ENCODE measurements at regions not wholly inside any gene's neighbourhood (a gene's known extent, or its start where the extent isn't known, plus 50 kb on each side); places are given as distances from the start of the nearest gene placed in this dataset.
"Not testable (repeated sequence)": the region's sequence is repeated elsewhere in the genome, so short reads cannot be mapped to it uniquely, and the experiment has no call there.

- H3K4me3 ChIP-seq; H3K27ac ChIP-seq; intact Hi-C loops (cut with DNase I; ENCODE audit: low total_unique reads); H3K27me3 ChIP-seq; H3K36me3 ChIP-seq; H3K4me1 ChIP-seq; DNase-seq; H3K9me3 ChIP-seq: not testable (repeated sequence)
Observed at GRCh38 chr16:18263046-18263445, 73.5 kb downstream of the NPIPA8 start.

GRCh38 chr16:18261848-18262247, 74.7 kb downstream of the NPIPA8 start:
- DNase-seq; H3K27ac ChIP-seq; H3K36me3 ChIP-seq; H3K4me1 ChIP-seq; H3K4me3 ChIP-seq; H3K9me3 ChIP-seq; intact Hi-C loops (cut with DNase I; ENCODE audit: low total_unique reads); H3K27me3 ChIP-seq: not testable (repeated sequence)

GRCh38 chr16:18259496-18260176, 76.9 kb downstream of the NPIPA8 start:
- intact Hi-C loops (cut with DNase I; ENCODE audit: low total_unique reads); H3K27me3 ChIP-seq; DNase-seq; H3K9me3 ChIP-seq; H3K27ac ChIP-seq; H3K36me3 ChIP-seq; H3K4me3 ChIP-seq; H3K4me1 ChIP-seq: not testable (repeated sequence)

GRCh38 chr16:18252943-18253342, 83.6 kb downstream of the NPIPA8 start:
- H3K36me3 ChIP-seq; H3K4me1 ChIP-seq; H3K4me3 ChIP-seq; DNase-seq; H3K27ac ChIP-seq; intact Hi-C loops (cut with DNase I; ENCODE audit: low total_unique reads); H3K27me3 ChIP-seq; H3K9me3 ChIP-seq: not testable (repeated sequence)

- DNase-seq; H3K27ac ChIP-seq; H3K27me3 ChIP-seq; H3K4me3 ChIP-seq; intact Hi-C loops (cut with DNase I; ENCODE audit: low total_unique reads); H3K9me3 ChIP-seq; H3K36me3 ChIP-seq; H3K4me1 ChIP-seq: not testable (repeated sequence)
Observed at GRCh38 chr16:18230505-18230904, 106.0 kb downstream of the NPIPA8 start.

GRCh38 chr16:18222054-18223009, 114.2 kb downstream of the NPIPA8 start:
- H3K27ac ChIP-seq; intact Hi-C loops (cut with DNase I; ENCODE audit: low total_unique reads); H3K27me3 ChIP-seq; H3K9me3 ChIP-seq; H3K36me3 ChIP-seq; H3K4me3 ChIP-seq; H3K4me1 ChIP-seq; DNase-seq: not testable (repeated sequence)

GRCh38 chr16:18217741-18218140, 118.8 kb downstream of the NPIPA8 start:
- intact Hi-C loops (cut with DNase I; ENCODE audit: low total_unique reads); H3K4me1 ChIP-seq; H3K4me3 ChIP-seq: not testable (repeated sequence)

GRCh38 chr16:18216814-18217213, 119.7 kb downstream of the NPIPA8 start:
- H3K36me3 ChIP-seq; DNase-seq; H3K27me3 ChIP-seq; H3K4me3 ChIP-seq; H3K4me1 ChIP-seq; H3K9me3 ChIP-seq; intact Hi-C loops (cut with DNase I; ENCODE audit: low total_unique reads); H3K27ac ChIP-seq: not testable (repeated sequence)

More at GRCh38 chr16:18217741-18218140, 118.8 kb downstream of the NPIPA8 start:
- not testable (repeated sequence) for H3K27me3 ChIP-seq, DNase-seq, H3K27ac ChIP-seq, H3K36me3 ChIP-seq, H3K9me3 ChIP-seq

GRCh38 chr16:18213810-18214209, 122.7 kb downstream of the NPIPA8 start:
- DNase-seq; H3K27ac ChIP-seq; H3K4me3 ChIP-seq; intact Hi-C loops (cut with DNase I; ENCODE audit: low total_unique reads); H3K9me3 ChIP-seq; H3K27me3 ChIP-seq; H3K4me1 ChIP-seq; H3K36me3 ChIP-seq: not testable (repeated sequence)

- H3K27ac ChIP-seq; H3K4me3 ChIP-seq; H3K36me3 ChIP-seq; H3K27me3 ChIP-seq; H3K4me1 ChIP-seq; H3K9me3 ChIP-seq; intact Hi-C loops (cut with DNase I; ENCODE audit: low total_unique reads); DNase-seq: not testable (repeated sequence)
Observed at GRCh38 chr16:18211505-18211904, 125.0 kb downstream of the NPIPA8 start.

- H3K9me3 ChIP-seq; H3K4me3 ChIP-seq; H3K27ac ChIP-seq; intact Hi-C loops (cut with DNase I; ENCODE audit: low total_unique reads); H3K27me3 ChIP-seq; H3K4me1 ChIP-seq; DNase-seq; H3K36me3 ChIP-seq: not testable (repeated sequence)
Observed at GRCh38 chr16:18204786-18205185, 131.8 kb downstream of the NPIPA8 start.

- DNase-seq; intact Hi-C loops (cut with DNase I; ENCODE audit: low total_unique reads); H3K27me3 ChIP-seq; H3K9me3 ChIP-seq; H3K36me3 ChIP-seq; H3K27ac ChIP-seq; H3K4me1 ChIP-seq; H3K4me3 ChIP-seq: not testable (repeated sequence)
Observed at GRCh38 chr16:18204309-18204708, 132.2 kb downstream of the NPIPA8 start.

GRCh38 chr16:18201511-18201910, 135.0 kb downstream of the NPIPA8 start:
- H3K27me3 ChIP-seq; H3K4me3 ChIP-seq; DNase-seq; H3K36me3 ChIP-seq; H3K4me1 ChIP-seq; intact Hi-C loops (cut with DNase I; ENCODE audit: low total_unique reads); H3K27ac ChIP-seq; H3K9me3 ChIP-seq: not testable (repeated sequence)
